Keratinocyte (primary cell): ENCODE measurements at regions not wholly inside any gene's neighbourhood (a gene's known extent, or its start where the extent isn't known, plus 50 kb on each side); places are given as distances from the start of the nearest gene placed in this dataset.

Experiments
- DNase-seq: peaks from one replicate; pipeline ENCODE4 v3.0.0-alpha.2; 2011; ENCODE audit warnings: low read depth, missing footprints, low spot score
- FAIRE-seq: peaks from 2 replicates; lab custom pipeline; 2011; peaks lifted over from hg19 to GRCh38; lab: Jason Lieb, UNC
- H2AFZ ChIP-seq: 2 replicates; pipeline ENCODE4 v1.6.0; 2012; ENCODE audit warnings: low read length, control low read depth, inconsistent platforms; ENCODE audit not compliant: control insufficient read depth
- H3K27ac ChIP-seq: 2 replicates; pipeline ENCODE4 v1.5.1; 2011; ENCODE audit warnings: low read length; ENCODE audit not compliant: control insufficient read depth, insufficient read depth
- H3K27me3 ChIP-seq: 3 replicates; pipeline ENCODE4 v1.6.0; 2011; ENCODE audit warnings: low read length; ENCODE audit not compliant: control insufficient read depth, insufficient read depth; ENCODE audit errors: extremely low read depth
- H3K36me3 ChIP-seq, 2 experiments: 2 replicates in 1 of 2; 3 replicates in 1 of 2; pipeline ENCODE4 v1.5.1; 2011; ENCODE audit warnings: low read length in 2 of 2, mild to moderate bottlenecking in 1 of 2; ENCODE audit not compliant: control insufficient read depth in 2 of 2, insufficient read depth in 2 of 2; ENCODE audit errors: extremely low read depth in 1 of 2
- H3K4me1 ChIP-seq: 3 replicates; pipeline ENCODE4 v1.5.1; 2011; ENCODE audit warnings: low read length; ENCODE audit not compliant: control insufficient read depth, insufficient read depth; ENCODE audit errors: extremely low read depth
- H3K4me2 ChIP-seq: 3 replicates; pipeline ENCODE4 v1.6.0; 2011; ENCODE audit warnings: low read depth, low read length; ENCODE audit not compliant: control insufficient read depth, insufficient read depth; ENCODE audit errors: extremely low read depth
- H3K4me3 ChIP-seq, 3 experiments: fragments of 200-600 bp in 1 of 3; sonication (generic) in 1 of 3; 2 replicates in 2 of 3; 3 replicates in 1 of 3; pipeline ENCODE4 v1.5.1; 2011 to 2016; ENCODE audit warnings: low read length in 3 of 3, mild to moderate bottlenecking in 3 of 3, control low read depth in 2 of 3, inconsistent platforms in 1 of 3, low read depth in 1 of 3, mixed read lengths in 1 of 3, mixed run types in 1 of 3, moderate library complexity in 1 of 3; ENCODE audit not compliant: control insufficient read depth in 2 of 3, insufficient read depth in 2 of 3; ENCODE audit errors: extremely low read depth in 1 of 3
- H3K79me2 ChIP-seq: 2 replicates; pipeline ENCODE4 v1.6.0; 2012; ENCODE audit warnings: low read length; ENCODE audit not compliant: control insufficient read depth, insufficient read depth
- H3K9ac ChIP-seq: 3 replicates; pipeline ENCODE4 v1.6.0; 2011; ENCODE audit warnings: low read length; ENCODE audit not compliant: control insufficient read depth, insufficient read depth; ENCODE audit errors: extremely low read depth
- H3K9me1 ChIP-seq: 3 replicates; pipeline ENCODE4 v1.6.0; 2011; ENCODE audit warnings: low read length; ENCODE audit not compliant: control insufficient read depth, insufficient read depth; ENCODE audit errors: extremely low read depth
- H3K9me3 ChIP-seq: 2 replicates; pipeline ENCODE4 v1.5.1; 2012; ENCODE audit warnings: low read depth, low read length; ENCODE audit not compliant: control insufficient read depth
- H4K20me1 ChIP-seq: 3 replicates; pipeline ENCODE4 v1.6.0; 2011; ENCODE audit warnings: low read length; ENCODE audit not compliant: control insufficient read depth, insufficient read depth; ENCODE audit errors: extremely low read depth
- CTCF ChIP-seq, 3 experiments: IDR thresholded peaks in 1 of 3; conservative IDR thresholded peaks in 1 of 3; optimal IDR thresholded peaks in 1 of 3; 2 replicates in 2 of 3; 3 replicates in 1 of 3; pipeline versions ENCODE3 to v1.5.1; 2011; ENCODE audit warnings: low read length in 3 of 3, mild to moderate bottlenecking in 3 of 3, moderate library complexity in 2 of 3, control low read depth in 1 of 3, inconsistent platforms in 1 of 3; ENCODE audit not compliant: insufficient read depth in 2 of 3; ENCODE audit errors: extremely low read depth in 1 of 3
- EZH2 ChIP-seq: IDR thresholded peaks from one replicate; pipeline ENCODE4 v1.6.1; 2012; ENCODE audit warnings: inconsistent platforms, mild to moderate bottlenecking, low read length, moderate library complexity
- dilution Hi-C: fragments of 300-500 bp; cut with MboI; formaldehyde crosslinking; loops from one replicate; pipeline ENCODE4 v1.7.0; 2020; ENCODE audit warnings: low sequenced_read_pairs; ENCODE audit not compliant: extremely low pct_ligation_motif_present

- no peaks in the 10 kb centered on the region for H3K36me3 ChIP-seq
- DNase-seq: no peak
- dilution Hi-C loops: no loop called here
- no peak for FAIRE-seq
- peaks cover 10% of the 10 kb centered on the region for H3K4me1 ChIP-seq
- H3K27ac ChIP-seq: no peak overlapping the region
- H3K9me1 ChIP-seq: no peaks in the 10 kb centered on the region
- H3K4me2 ChIP-seq: no peak overlapping the region
- no peaks in the 10 kb centered on the region for H3K27me3 ChIP-seq
- H2AFZ ChIP-seq: no peak overlapping the region
- H3K9ac ChIP-seq: no peak overlapping the region
- no peaks in the 10 kb centered on the region for H3K79me2 ChIP-seq
- no peaks in the 10 kb centered on the region for H3K9me3 ChIP-seq
- TF ChIP-seq EZH2: no peak
- no peak for TF ChIP-seq CTCF (optimal IDR thresholded peaks at IDR 0.05 in 1 of 3, IDR thresholded peaks at IDR 0.05 in 1 of 3, conservative IDR thresholded peaks at IDR 0.05 in 1 of 3; ENCODE audit: extremely low read depth in 1 of 3, insufficient read depth in 2 of 3, low read length in 3 of 3)
- no peak overlapping the region for H3K4me3 ChIP-seq
- no peaks in the 10 kb centered on the region for H4K20me1 ChIP-seq
Measured at GRCh38 chr3:86792316-86792715, 198.6 kb downstream of the VGLL3 start.

GRCh38 chr3:86790884-86791549, 199.9 kb downstream of the VGLL3 start:
- no peaks in the 10 kb centered on the region for H3K9me1 ChIP-seq
- no peak overlapping the region for H2AFZ ChIP-seq
- H3K79me2 ChIP-seq: no peaks in the 10 kb centered on the region
- FAIRE-seq (no peak), DNase-seq (no peak)
- no peaks in the 10 kb centered on the region for H3K27me3 ChIP-seq
- no peak for TF ChIP-seq CTCF (optimal IDR thresholded peaks at IDR 0.05 in 1 of 3, IDR thresholded peaks at IDR 0.05 in 1 of 3, conservative IDR thresholded peaks at IDR 0.05 in 1 of 3; ENCODE audit: extremely low read depth in 1 of 3, insufficient read depth in 2 of 3, low read length in 3 of 3)
- no peak for TF ChIP-seq EZH2
- dilution Hi-C loops: no loop called here
- H3K4me1 ChIP-seq: peaks cover 10% of the 10 kb centered on the region
- H3K9me3 ChIP-seq: no peaks in the 10 kb centered on the region
- no peak overlapping the region for H3K27ac ChIP-seq
- H3K36me3 ChIP-seq: no peaks in the 10 kb centered on the region
- no peak overlapping the region for H3K9ac ChIP-seq
- H3K4me3 ChIP-seq: no peak overlapping the region
- H3K4me2 ChIP-seq: no peak overlapping the region
- no peaks in the 10 kb centered on the region for H4K20me1 ChIP-seq
